Hepatocyte (in vitro differentiated cells): ENCODE measurements at regions not wholly inside any gene's neighbourhood (a gene's known extent, or its start where the extent isn't known, plus 50 kb on each side); places are given as distances from the start of the nearest gene placed in this dataset.

ENCODE experiments used
- DNase-seq: peaks from one replicate; pipeline ENCODE4 v3.0.0-alpha.2; 2016; ENCODE audit warnings: low spot score
- H2AFZ ChIP-seq: fragments of 200-600 bp; sonication (generic); 2 replicates; pipeline ENCODE4 v1.6.0; 2016; ENCODE audit warnings: antibody characterized with exemption, mild to moderate bottlenecking
- H3K27ac ChIP-seq: fragments of 200-600 bp; sonication (generic); 2 replicates; pipeline ENCODE4 v1.5.1; 2016; ENCODE audit warnings: mild to moderate bottlenecking
- H3K27me3 ChIP-seq: fragments of 200-600 bp; sonication (generic); 2 replicates; pipeline ENCODE4 v1.6.1; 2016
- H3K36me3 ChIP-seq: fragments of 200-600 bp; sonication (generic); replicated peaks from 2 replicates; pipeline ENCODE4 v1.5.1; 2016; ENCODE audit warnings: low read depth; ENCODE audit not compliant: insufficient read depth
- H3K4me1 ChIP-seq: fragments of 200-600 bp; sonication (generic); 2 replicates; pipeline ENCODE4 v1.5.1; 2016; ENCODE audit warnings: mild to moderate bottlenecking, moderate library complexity; ENCODE audit not compliant: insufficient read depth
- H3K4me2 ChIP-seq: fragments of 200-600 bp; sonication (generic); 2 replicates; pipeline ENCODE4 v1.6.0; 2016
- H3K4me3 ChIP-seq: fragments of 200-600 bp; sonication (generic); 2 replicates; pipeline ENCODE4 v1.5.1; 2016; ENCODE audit warnings: mild to moderate bottlenecking
- H3K79me2 ChIP-seq: fragments of 200-600 bp; sonication (generic); 2 replicates; pipeline ENCODE4 v1.6.0; 2017; ENCODE audit warnings: mild to moderate bottlenecking
- H3K9me2 ChIP-seq: fragments of 200-600 bp; sonication (generic); replicated peaks from 2 replicates; pipeline ENCODE4 v1.6.0; 2017; ENCODE audit warnings: mild to moderate bottlenecking; ENCODE audit not compliant: insufficient read depth
- H3K9me3 ChIP-seq: fragments of 200-600 bp; sonication (generic); 2 replicates; pipeline ENCODE4 v1.5.1; 2016; ENCODE audit warnings: low read depth, mild to moderate bottlenecking
- H4K20me1 ChIP-seq: fragments of 200-600 bp; sonication (generic); 2 replicates; pipeline ENCODE4 v1.6.0; 2016; ENCODE audit warnings: mild to moderate bottlenecking; ENCODE audit not compliant: insufficient read depth, poor library complexity, severe bottlenecking
- EZH2 ChIP-seq: fragments of 200-600 bp; sonication (generic); IDR thresholded peaks from 2 replicates; pipeline ENCODE4 v1.6.1; 2016; ENCODE audit warnings: antibody characterized with exemption, mild to moderate bottlenecking, borderline replicate concordance
- EZH2phosphoT487 ChIP-seq: fragments of 200-600 bp; sonication (generic); IDR thresholded peaks from one replicate; pipeline ENCODE4 v1.6.1; 2018; ENCODE audit warnings: antibody characterized with exemption, mild to moderate bottlenecking, low read depth, moderate library complexity; ENCODE audit not compliant: unreplicated experiment, severe bottlenecking
- WGBS: methylation state at CpG from one replicate; pipeline ENCODE4 v1.1.6; 2016; ENCODE audit warnings: low lambda C conversion rate; ENCODE audit errors: missing lambda C conversion rate; 5-methylcytosine and 5-hydroxymethylcytosine counted together
- TF ChIP-seq, protein P1 (sequence below): fragments of 200-600 bp; sonication (generic); IDR thresholded peaks from 2 replicates; pipeline ENCODE4 v1.5.1; 2016; ENCODE audit warnings: antibody characterized with exemption, mild to moderate bottlenecking; ENCODE audit not compliant: poor library complexity

GRCh38 chr18:76668119-76668518 lies 154.2 kb upstream of the ZNF236 start:
- H3K4me3 ChIP-seq = no peak overlapping the region
- H3K9me3 ChIP-seq = no peaks in the 10 kb centered on the region
- 95% methylated on average over 8 of the region's 8 CpGs for WGBS
- no peaks in the 10 kb centered on the region for H3K36me3 ChIP-seq
- no peaks in the 10 kb centered on the region for H3K27me3 ChIP-seq
- TF ChIP-seq EZH2 (no peak), EZH2phosphoT487 (no peak)
- TF ChIP-seq, protein P1, sequence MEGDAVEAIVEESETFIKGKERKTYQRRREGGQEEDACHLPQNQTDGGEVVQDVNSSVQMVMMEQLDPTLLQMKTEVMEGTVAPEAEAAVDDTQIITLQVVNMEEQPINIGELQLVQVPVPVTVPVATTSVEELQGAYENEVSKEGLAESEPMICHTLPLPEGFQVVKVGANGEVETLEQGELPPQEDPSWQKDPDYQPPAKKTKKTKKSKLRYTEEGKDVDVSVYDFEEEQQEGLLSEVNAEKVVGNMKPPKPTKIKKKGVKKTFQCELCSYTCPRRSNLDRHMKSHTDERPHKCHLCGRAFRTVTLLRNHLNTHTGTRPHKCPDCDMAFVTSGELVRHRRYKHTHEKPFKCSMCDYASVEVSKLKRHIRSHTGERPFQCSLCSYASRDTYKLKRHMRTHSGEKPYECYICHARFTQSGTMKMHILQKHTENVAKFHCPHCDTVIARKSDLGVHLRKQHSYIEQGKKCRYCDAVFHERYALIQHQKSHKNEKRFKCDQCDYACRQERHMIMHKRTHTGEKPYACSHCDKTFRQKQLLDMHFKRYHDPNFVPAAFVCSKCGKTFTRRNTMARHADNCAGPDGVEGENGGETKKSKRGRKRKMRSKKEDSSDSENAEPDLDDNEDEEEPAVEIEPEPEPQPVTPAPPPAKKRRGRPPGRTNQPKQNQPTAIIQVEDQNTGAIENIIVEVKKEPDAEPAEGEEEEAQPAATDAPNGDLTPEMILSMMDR = no peak
- H3K4me1 ChIP-seq = no peaks in the 10 kb centered on the region
- H3K9me2 ChIP-seq = no peaks in the 10 kb centered on the region
- no peaks in the 10 kb centered on the region for H3K79me2 ChIP-seq
- H2AFZ ChIP-seq = no peak overlapping the region
- H4K20me1 ChIP-seq = no peaks in the 10 kb centered on the region
- no peak overlapping the region for H3K4me2 ChIP-seq
- no peak overlapping the region for H3K27ac ChIP-seq
- no peak for DNase-seq

DNA sequence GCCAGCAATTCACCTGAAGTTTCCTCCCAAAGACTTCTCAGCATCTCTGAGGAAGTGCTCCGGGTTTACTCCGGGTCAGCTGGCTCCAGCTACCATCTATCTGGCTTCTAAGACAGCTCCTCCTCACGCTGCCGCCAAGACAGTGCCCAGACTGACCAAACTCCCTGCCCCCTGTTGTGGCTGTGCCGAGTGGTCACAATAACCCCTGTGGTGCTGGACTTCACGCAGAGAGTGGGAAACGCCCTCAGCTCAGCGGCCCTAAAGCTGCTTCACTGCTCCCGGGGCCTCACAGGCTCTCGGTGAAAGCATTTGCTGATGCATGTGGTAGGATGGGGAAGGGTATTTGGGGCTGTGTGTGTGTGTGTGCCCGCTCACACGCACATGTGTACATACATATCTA lies 154.8 kb upstream of the ZNF236 start:
- H3K4me1 ChIP-seq = no peaks in the 10 kb centered on the region
- TF ChIP-seq, protein P1 = no peak
- TF ChIP-seq EZH2 (no peak), EZH2phosphoT487 (no peak)
- no peak overlapping the region for H3K4me3 ChIP-seq
- no peak overlapping the region for H3K27ac ChIP-seq
- H2AFZ ChIP-seq = no peak overlapping the region
- no peaks in the 10 kb centered on the region for H3K27me3 ChIP-seq
- no peaks in the 10 kb centered on the region for H3K9me3 ChIP-seq
- no peaks in the 10 kb centered on the region for H3K79me2 ChIP-seq
- H3K4me2 ChIP-seq = no peak overlapping the region
- 88% methylated on average over 12 of the region's 12 CpGs for WGBS
- no peak for DNase-seq
- H3K9me2 ChIP-seq = no peaks in the 10 kb centered on the region
- H3K36me3 ChIP-seq = no peaks in the 10 kb centered on the region
- H4K20me1 ChIP-seq = no peaks in the 10 kb centered on the region

DNA sequence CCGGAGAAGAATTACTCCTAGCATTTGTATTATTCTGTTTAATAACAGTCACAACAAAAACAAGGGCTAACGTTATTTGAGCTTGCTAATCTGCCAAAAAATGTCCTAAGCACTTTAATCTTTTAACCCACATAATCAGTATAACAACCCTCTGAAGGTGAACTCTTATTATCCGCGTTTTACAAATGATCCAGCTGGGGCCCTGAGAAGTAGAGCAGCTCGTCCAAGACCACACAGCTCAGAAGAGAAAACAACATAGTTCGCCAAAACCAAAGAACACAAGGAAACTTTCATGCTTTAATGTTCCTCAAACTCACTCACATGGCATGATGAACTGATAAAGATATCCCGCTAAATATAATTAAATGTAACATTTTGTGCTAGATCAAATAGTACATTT lies 159.7 kb upstream of the ZNF236 start:
- no peaks in the 10 kb centered on the region for H4K20me1 ChIP-seq
- TF ChIP-seq EZH2phosphoT487 (no peak), EZH2 (no peak)
- TF ChIP-seq, protein P1 = no peak

More for the DNA sequence above, 159.7 kb upstream of the ZNF236 start:
- Histone ChIP-seq H3K4me2 (no peak overlapping the region), H3K4me3 (no peak overlapping the region), H2AFZ (no peak overlapping the region), H3K36me3 (no peaks in the 10 kb centered on the region), H3K4me1 (peaks cover 3% of the 10 kb centered on the region), H3K79me2 (no peaks in the 10 kb centered on the region), H3K27me3 (no peaks in the 10 kb centered on the region), H3K9me2 (no peaks in the 10 kb centered on the region), H3K27ac (no peak overlapping the region), H3K9me3 (no peaks in the 10 kb centered on the region)
- no peak for DNase-seq
- WGBS = 63% methylated on average over 7 of the region's 7 CpGs
